Breast epithelium (tissue), 4 donors: ENCODE measurements at regions not wholly inside any gene's neighbourhood (a gene's known extent, or its start where the extent isn't known, plus 50 kb on each side); places are given as distances from the start of the nearest gene placed in this dataset.
A peak's percentile ranks its signal among the peaks of the same experiment; 100 is the strongest.

Experiments
- DNase-seq, 2 donors: peaks; one replicate each; pipeline ENCODE4 v3.0.0-alpha.2; 2019; ENCODE audit warnings: low spot score in 2 of 2
- H3K27ac ChIP-seq, 2 donors: fragments of 200-600 bp; sonication (generic) in 1 of 2; one replicate each; pipeline ENCODE4 v1.5.1; 2016 to 2019; ENCODE audit warnings: mild to moderate bottlenecking in 1 of 2
- H3K27me3 ChIP-seq, 2 donors: fragments of 200-600 bp; sonication (generic) in 1 of 2; one replicate each; pipeline versions ENCODE4 v1.5.1 to v1.6.0; 2017 to 2019; ENCODE audit warnings: control low read depth in 1 of 2, mild to moderate bottlenecking in 1 of 2
- H3K36me3 ChIP-seq: fragments of 200-600 bp; one replicate; pipeline ENCODE4 v1.5.1; 2019
- H3K4me1 ChIP-seq, 2 donors: fragments of 200-600 bp; sonication (generic); one replicate each; pipeline ENCODE4 v1.5.1; 2016 to 2019; ENCODE audit warnings: control low read depth in 1 of 2
- H3K4me3 ChIP-seq, 3 donors: fragments of 200-600 bp; sonication (generic); 1 replicate in 2 of 3; 2 replicates in 1 of 3; pipeline ENCODE4 v1.5.1; 2016 to 2019; ENCODE audit warnings: mild to moderate bottlenecking in 3 of 3, moderate library complexity in 2 of 3
- H3K9me3 ChIP-seq, 2 donors: fragments of 200-600 bp; sonication (generic) in 1 of 2; one replicate each; pipeline ENCODE4 v1.5.1; 2016 to 2019; ENCODE audit warnings: control low read depth in 1 of 2
- CTCF ChIP-seq, 3 donors: fragments of 450-650 bp; IDR thresholded peaks; one replicate each; pipeline ENCODE4 v1.5.1; 2016 to 2017; ENCODE audit warnings: antibody characterized with exemption in 3 of 3, mild to moderate bottlenecking in 3 of 3, moderate library complexity in 3 of 3
- POLR2A ChIP-seq: fragments of 450-650 bp; IDR thresholded peaks from one replicate; pipeline ENCODE4 v1.6.1; 2016; ENCODE audit warnings: antibody characterized with exemption, mild to moderate bottlenecking, moderate library complexity
- POLR2AphosphoS5 ChIP-seq, 3 donors: sonication (generic); formaldehyde crosslinking; IDR thresholded peaks; one replicate each; pipeline ENCODE4 v1.6.1; 2017; ENCODE audit warnings: antibody characterized with exemption in 3 of 3
- intact Hi-C: fragments of 100-400 bp; cut with DNase I; formaldehyde crosslinking; loops from one replicate; pipeline ENCODE4 v1.15.1; 2023; ENCODE audit warnings: low total_unique reads

DNA sequence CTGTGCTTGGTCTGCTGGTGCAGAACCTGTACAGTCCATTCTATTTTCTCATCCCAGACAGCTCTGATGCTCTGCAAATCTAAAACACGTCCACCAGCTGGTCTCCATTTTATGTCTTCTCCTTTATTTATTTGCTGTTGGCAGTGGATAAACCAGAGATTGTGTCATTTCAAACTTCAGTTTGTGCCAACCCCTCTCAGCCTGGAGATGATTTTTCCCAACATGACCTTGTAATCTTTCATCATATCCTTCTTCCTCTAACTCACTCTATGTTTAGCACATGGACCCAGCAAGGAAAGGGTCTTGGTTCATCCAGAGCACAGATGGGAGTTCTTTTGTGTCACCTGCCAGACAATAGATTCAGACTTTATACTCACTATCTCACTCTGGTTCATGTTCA lies 273.2 kb downstream of the MTX2 start:
- Histone ChIP-seq H3K27ac (no peak overlapping the region), H3K4me3 (no peak overlapping the region), H3K9me3 (no peaks in the 10 kb centered on the region), H3K4me1 (no peaks in the 10 kb centered on the region), H3K36me3 (no peaks in the 10 kb centered on the region), H3K27me3 (no peaks in the 10 kb centered on the region)
- intact Hi-C loops, result loop anchor here (10.0 kb wide), 1 partner anchor 388 kb away; the partner anchor contains the start of genes HOXD3 and HOXD4
- DNase-seq, result no peak
- TF ChIP-seq POLR2AphosphoS5 (IDR thresholded peaks at IDR 0.05) (no peak), POLR2A (no peak), CTCF (IDR thresholded peaks at IDR 0.05) (no peak)

- intact Hi-C loops, result loop anchor here (10.0 kb wide), 1 partner anchor 390 kb away; the partner anchor contains the start of genes HOXD3 and HOXD4
- no peaks in the 10 kb centered on the region for H3K4me1 ChIP-seq
- no peak overlapping the region for H3K4me3 ChIP-seq
- no peaks in the 10 kb centered on the region for H3K27me3 ChIP-seq
- no peaks in the 10 kb centered on the region for H3K36me3 ChIP-seq
- no peaks in the 10 kb centered on the region for H3K9me3 ChIP-seq
- TF ChIP-seq POLR2AphosphoS5 (IDR thresholded peaks at IDR 0.05), result no peak
- TF ChIP-seq POLR2A, result no peak
- no peak for TF ChIP-seq CTCF (IDR thresholded peaks at IDR 0.05)
- H3K27ac ChIP-seq, result no peak overlapping the region
- DNase-seq, result no peak
Measured at GRCh38 chr2:176544557-176544956, 275.3 kb downstream of the MTX2 start.

- H3K27ac ChIP-seq, result no peak overlapping the region
- H3K4me1 ChIP-seq, result no peaks in the 10 kb centered on the region
- no peak for DNase-seq
- intact Hi-C loops, result loop anchor here (10.0 kb wide), 1 partner anchor 390 kb away; the partner anchor contains the start of genes HOXD3 and HOXD4
- no peaks in the 10 kb centered on the region for H3K9me3 ChIP-seq
- H3K36me3 ChIP-seq, result no peaks in the 10 kb centered on the region
- TF ChIP-seq POLR2A, result no peak
- TF ChIP-seq CTCF (IDR thresholded peaks at IDR 0.05), result no peak
- TF ChIP-seq POLR2AphosphoS5 (IDR thresholded peaks at IDR 0.05), result no peak
- no peak overlapping the region for H3K4me3 ChIP-seq
- no peaks in the 10 kb centered on the region for H3K27me3 ChIP-seq
Measured at GRCh38 chr2:176544991-176545956, 276.0 kb downstream of the MTX2 start.

DNA sequence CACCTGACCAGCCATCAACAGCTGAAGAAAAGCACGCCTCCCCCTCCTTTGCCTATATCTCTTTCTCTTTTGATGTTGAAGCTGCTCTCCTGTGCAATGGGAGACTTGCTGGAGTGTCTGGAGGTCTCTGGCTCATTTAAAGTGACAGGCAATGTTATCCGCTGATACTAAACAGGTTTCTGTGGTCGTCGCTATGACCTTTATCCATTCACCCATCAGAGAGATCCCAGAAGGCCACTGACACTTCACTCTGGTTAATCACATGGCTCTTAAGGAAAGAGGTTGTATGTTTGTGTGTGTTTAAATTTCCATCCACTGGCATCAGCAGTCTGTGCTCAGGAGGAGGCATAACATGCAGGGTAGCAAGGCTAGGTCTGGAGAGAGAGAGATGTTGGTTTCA lies 277.3 kb downstream of the MTX2 start:
- TF ChIP-seq POLR2A (no peak), CTCF (IDR thresholded peaks at IDR 0.05) (no peak), POLR2AphosphoS5 (IDR thresholded peaks at IDR 0.05) (no peak)
- Histone ChIP-seq H3K36me3 (no peaks in the 10 kb centered on the region), H3K27me3 (no peaks in the 10 kb centered on the region), H3K27ac (no peak overlapping the region), H3K4me1 (no peaks in the 10 kb centered on the region), H3K9me3 (no peaks in the 10 kb centered on the region), H3K4me3 (no peak overlapping the region)
- intact Hi-C loops, result loop anchor here (10.0 kb wide), 1 partner anchor 392 kb away; the partner anchor contains the start of genes HOXD3 and HOXD4
- DNase-seq, result no peak

GRCh38 chr2:176552501-176553135 lies 283.4 kb downstream of the MTX2 start:
- peak overlapping the region in 1 of 2 donors; percentile 77 for H3K27ac ChIP-seq
- H3K4me1 ChIP-seq, result no peaks in the 10 kb centered on the region
- H3K36me3 ChIP-seq, result no peaks in the 10 kb centered on the region
- no peak overlapping the region for H3K4me3 ChIP-seq
- intact Hi-C loops, result loop anchor here (5.0 kb wide), 1 partner anchor 820 kb away; no protein-coding TSS in a partner anchor
- H3K27me3 ChIP-seq, result peaks cover 0 to 10% of the 10 kb centered on the region in 2 donors
- no peaks in the 10 kb centered on the region for H3K9me3 ChIP-seq
- no peak for DNase-seq
- TF ChIP-seq CTCF (IDR thresholded peaks at IDR 0.05), result no peak
- no peak for TF ChIP-seq POLR2A
- TF ChIP-seq POLR2AphosphoS5 (IDR thresholded peaks at IDR 0.05), result no peak
